ENCODE measurements at regions not wholly inside any gene's neighbourhood (a gene's known extent, or its start where the extent isn't known, plus 50 kb on each side); places are given as distances from the start of the nearest gene placed in this dataset.

DNA sequence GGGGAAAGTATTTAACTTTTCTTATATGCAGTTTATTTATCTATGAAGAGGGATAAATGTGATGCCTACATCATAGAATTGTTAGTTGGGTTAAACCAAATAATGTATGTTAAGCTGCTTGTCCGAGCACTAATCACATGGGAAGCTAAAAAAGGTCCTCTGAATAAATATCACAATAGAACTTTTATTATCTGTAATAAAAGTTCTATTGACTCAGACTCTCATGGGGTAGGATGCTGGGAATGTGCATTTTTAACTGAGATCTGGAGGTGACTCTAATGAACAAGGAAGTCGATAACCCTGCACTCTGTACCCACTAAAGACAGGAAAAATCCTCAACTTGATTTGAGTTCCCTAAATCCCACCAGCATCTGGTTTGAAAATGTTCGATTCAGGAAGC, 205.9 kb upstream of the IL12B start:
- no peak for DNase-seq (ENCODE audit: low read depth)

DNA sequence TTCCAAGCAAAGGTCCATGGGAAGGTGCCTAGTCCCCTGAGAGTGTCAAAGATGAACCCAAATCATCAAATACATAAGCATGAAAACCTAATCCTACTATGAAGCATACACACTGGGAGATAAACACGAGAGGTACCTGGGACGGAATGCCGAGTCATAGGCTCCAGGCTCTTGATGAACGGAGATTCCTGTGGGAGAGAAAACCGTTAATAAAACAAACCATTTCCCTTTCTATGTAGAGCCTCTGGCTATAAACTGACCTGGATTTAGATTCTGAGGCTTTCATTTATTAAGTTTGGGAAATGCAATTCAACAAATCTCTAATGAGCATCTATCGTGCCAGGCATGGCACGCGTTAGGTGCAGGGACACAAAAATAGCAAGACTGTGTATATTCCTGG, 206.4 kb upstream of the IL12B start:
- no peak for DNase-seq (ENCODE audit: low read depth)

DNA sequence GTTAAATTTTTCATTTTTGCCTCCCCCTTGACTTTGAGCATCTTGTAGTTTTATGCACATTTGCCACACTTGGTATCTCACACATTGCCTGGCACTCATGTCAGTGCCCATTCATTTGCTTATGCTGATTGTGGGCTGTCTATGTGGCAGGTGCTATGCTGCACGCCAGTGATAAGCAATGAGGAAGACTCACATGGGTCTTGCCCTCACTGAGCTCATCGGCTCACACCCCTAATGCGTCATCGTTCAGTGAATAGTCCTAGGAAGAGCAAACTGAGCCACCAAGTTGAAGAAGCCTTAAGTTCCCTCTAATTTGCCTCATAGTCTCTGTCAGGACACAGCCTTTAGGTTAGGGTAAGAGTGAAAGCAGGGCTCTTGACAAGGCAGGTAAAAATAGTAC, 209.4 kb upstream of the IL12B start:
- no peak for DNase-seq (ENCODE audit: low read depth)

DNA sequence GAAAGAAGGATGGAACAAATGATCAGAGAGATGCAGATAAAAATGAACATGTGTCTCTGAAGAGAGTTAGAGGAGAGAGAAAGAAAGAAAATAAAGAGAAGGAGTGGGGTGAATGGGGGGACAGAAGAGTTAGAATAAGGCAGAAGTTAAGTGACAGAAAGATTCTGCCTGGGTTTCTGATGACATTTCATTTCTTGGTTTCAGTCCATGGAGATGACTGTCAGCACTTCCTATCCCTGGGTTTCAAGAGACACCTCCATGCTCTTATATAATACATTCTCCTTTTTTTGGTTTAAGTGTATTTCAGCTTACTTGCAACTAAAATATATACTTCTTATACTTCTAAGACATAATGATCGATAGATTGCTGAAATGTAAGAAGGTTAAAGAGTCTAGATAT, 213.0 kb upstream of the IL12B start:
- DNase-seq (ENCODE audit: low read depth), result no peak

- DNase-seq (ENCODE audit: low read depth), result no peak
Observed at GRCh38 chr5:159545156-159545555, 214.9 kb upstream of the IL12B start.

GRCh38 chr5:159547466-159548195, 217.3 kb upstream of the IL12B start:
- DNase-seq (ENCODE audit: low read depth), result no peak

DNA sequence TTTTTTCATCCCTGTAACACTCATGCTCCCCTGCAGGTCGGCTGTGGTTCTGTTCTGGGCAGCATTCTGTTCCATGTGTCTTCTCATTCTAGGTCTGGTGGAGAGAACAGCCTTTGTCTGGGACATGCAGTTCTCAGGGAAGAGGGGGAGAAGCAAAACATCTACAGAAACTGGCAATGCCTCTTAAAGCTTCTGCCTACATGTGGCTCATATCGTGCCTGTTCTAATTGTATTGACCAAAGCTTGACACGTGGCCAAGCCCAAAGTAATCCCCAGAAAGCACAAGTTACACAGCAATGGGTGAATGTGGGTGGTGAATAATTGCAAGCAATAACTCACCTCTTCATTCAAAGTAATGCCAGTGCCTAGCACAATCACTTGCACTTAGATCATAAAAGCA, 218.2 kb upstream of the IL12B start:
- DNase-seq (ENCODE audit: low read depth), result no peak

DNA sequence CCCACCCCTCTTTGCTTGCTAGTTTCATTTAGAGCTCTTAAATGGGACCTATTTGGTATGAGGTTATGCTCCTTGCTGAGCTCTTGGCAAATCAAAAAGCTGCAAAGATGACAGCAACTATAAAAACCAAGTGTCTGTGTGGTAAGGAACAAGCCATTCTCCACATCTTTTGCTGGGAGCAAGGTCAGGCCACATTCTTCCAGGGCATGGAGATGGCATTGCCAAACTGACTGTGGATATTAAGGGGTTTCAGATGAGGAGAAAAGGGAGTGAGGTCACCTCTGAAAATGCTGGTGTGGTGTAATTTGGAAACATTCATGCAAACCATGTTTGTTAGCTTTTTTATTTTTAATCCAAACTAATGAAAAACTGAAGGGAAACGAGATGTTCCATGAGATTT, 218.8 kb upstream of the IL12B start:
- no peak for DNase-seq (ENCODE audit: low read depth)

- no peak for DNase-seq (ENCODE audit: low read depth)
Observed at GRCh38 chr5:159550951-159551350, 220.7 kb upstream of the IL12B start.

DNA sequence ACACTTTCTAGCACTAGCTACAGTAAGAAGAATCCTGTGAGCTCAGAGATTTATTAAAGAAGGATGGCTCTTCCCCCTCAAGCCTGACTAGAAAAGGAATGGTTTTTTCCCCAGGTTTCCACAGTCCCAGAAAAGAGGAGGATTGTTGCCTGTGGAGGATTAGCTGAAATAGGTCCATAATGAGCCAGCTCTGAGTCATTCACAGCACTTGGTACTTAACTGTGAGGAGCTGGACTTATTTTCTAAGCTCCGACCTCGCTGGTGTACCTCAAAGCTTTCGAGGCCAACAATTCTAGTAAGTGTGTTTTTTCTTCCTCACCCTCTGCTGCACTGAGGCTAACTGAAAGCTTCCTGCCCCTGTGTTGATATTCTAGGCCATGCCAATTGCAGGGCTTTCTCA, 222.5 kb upstream of the IL12B start:
- DNase-seq (ENCODE audit: low read depth), result no peak

GRCh38 chr5:159553792-159554191, 223.5 kb upstream of the IL12B start:
- DNase-seq (ENCODE audit: low read depth), result no peak

DNA sequence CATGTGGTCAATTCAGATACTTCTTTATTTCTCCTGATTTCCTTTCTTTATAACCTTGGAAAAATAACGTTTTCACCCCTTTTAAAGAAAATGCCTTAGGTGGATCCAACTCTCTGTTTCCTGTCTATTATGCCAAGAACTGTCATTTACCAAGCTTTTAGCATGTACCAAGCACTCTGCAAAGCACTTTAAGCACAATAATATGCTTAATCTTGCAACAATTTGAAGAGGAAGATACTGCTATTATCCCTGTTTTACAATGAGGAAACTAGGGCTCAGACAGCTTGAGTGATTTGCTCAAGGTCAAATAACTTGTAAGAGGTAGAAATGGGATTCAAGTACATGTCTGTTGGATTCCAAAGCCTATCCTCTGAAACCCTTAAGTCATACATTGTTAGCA, 224.8 kb upstream of the IL12B start:
- DNase-seq (ENCODE audit: low read depth), result no peak

- no peak for DNase-seq (ENCODE audit: low read depth)
Observed at GRCh38 chr5:159559337-159559736, 229.1 kb upstream of the IL12B start.

DNA sequence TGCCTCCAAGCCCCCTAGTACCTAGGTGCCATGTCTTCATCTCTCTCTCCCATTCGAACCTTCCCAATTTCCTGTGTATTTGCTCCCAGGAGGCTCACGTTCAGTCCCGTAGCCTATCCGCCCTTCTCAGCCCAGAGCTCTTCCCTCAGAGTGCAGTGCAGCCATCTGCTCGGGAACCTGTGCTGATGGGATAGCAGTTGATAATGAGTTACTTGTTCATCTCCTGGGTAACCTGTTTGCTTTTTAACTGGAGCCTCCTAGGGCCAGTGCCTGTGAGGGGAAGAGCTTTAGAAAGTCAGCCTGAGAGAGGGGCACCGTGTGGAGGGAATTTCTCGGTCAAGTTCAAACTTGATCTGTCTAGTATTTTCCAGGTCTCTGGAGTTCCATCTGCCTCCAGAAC, 229.8 kb upstream of the IL12B start:
- no peak for DNase-seq (ENCODE audit: low read depth)

- DNase-seq (ENCODE audit: low read depth), result no peak
Observed at GRCh38 chr5:159564031-159564430, 233.7 kb upstream of the IL12B start.

- DNase-seq (ENCODE audit: low read depth), result no peak
Observed at GRCh38 chr5:159566832-159567231, 236.5 kb upstream of the IL12B start.

- DNase-seq (ENCODE audit: low read depth), result no peak
Observed at GRCh38 chr5:159567461-159567860, 237.2 kb upstream of the IL12B start.

- no peak for DNase-seq (ENCODE audit: low read depth)
Observed at GRCh38 chr5:159571501-159572244, 241.4 kb upstream of the IL12B start.

DNA sequence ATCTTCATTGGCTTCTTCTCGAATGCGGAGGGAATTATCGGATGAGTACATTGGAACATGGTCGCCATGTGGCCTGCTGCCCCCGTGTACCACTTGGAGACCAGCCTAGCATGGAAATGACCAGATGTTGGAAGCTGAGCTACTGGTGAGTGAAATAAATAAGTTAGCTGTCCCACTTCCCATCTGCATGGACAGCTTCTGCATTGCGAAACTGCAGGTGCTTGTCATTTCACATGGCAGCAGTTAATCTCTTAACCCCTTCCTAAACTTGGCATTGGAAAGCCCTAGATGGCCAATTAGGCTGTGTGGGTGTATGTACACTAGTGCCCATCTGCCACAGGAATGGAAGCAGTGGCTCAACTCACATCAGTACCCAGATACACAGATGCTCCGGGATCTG, 246.6 kb upstream of the IL12B start:
- DNase-seq (ENCODE audit: low read depth), result no peak

- DNase-seq (ENCODE audit: low read depth), result no peak
Observed at GRCh38 chr5:159581502-159582249, 251.4 kb upstream of the IL12B start.

- DNase-seq (ENCODE audit: low read depth), result no peak
Observed at GRCh38 chr5:159582756-159583541, 252.7 kb upstream of the IL12B start.

DNA sequence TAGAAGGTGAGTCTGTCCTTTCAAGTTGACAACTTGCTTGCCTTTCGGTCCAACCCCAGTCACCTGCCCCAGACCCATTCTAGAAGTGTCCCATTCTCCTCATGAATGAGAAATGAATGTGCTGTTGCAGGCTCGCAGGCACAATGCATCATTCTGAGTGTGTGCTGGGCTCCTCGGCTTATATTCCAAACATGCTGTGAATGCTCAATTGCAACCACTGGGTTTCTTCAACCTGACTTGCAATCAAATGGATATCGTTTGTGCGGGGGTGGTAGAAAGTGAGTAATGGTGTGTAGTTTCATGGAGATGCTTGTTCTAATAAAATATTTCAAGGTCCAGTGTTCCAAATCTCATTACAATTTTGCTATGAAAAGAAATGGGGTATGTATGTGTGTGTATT, 256.6 kb upstream of the IL12B start:
- no peak for DNase-seq (ENCODE audit: low read depth)

Data from stimulated activated CD8-positive, alpha-beta memory T cell treated with anti-CD3 and anti-CD28 coated beads, Interleukin-7, amount 100 ng/mL, for 24 hours (primary cell).